Heart left ventricle (tissue), 13 donors: ENCODE measurements at regions not wholly inside any gene's neighbourhood (a gene's known extent, or its start where the extent isn't known, plus 50 kb on each side); places are given as distances from the start of the nearest gene placed in this dataset.

Source experiments
- CTCF ChIP-seq, 12 donors: fragments of 200-600 bp; sonication (generic) in 4 of 12; IDR thresholded peaks; one replicate each; pipeline versions ENCODE4 v1.5.0 to v1.8.0; 2018 to 2022; ENCODE audit warnings: antibody characterized with exemption in 12 of 12, mild to moderate bottlenecking in 5 of 12
- POLR2A ChIP-seq, 2 donors: fragments of 450-650 bp; IDR thresholded peaks; one replicate each; pipeline ENCODE4 v1.6.1; 2017; ENCODE audit warnings: antibody characterized with exemption in 2 of 2, mild to moderate bottlenecking in 2 of 2, moderate library complexity in 2 of 2
- donor health status: ischemic (EF 13 %, LVEDD 7.1; RV severe dilation, severe dysfunction).
- donor health status: DM: no; HTN: yes; CAD: no.
- donor health status: DM: no; HTN: no; CAD: no.
- donor health status: ischemic (EF 25% LVEDD 6.9; RV normal size, moderate dysfunction).
- donor health status: ischemic (EF 25% LVEDD 5.7; RV mildly dilated, moderate dysfunction).
- donor health status: ischemic (EF 35%, LVEDD 5.7; RV mildly dilated, moderate dysfunction).
- donor health status: nonischemic (EF 11% LVEDD 7.7; RV severe dilation, severe dysfunction).
- donor health status: DM: yes; HTN: yes; CAD: no.
- donor health status: PGD.
- donor health status: ischemic (EF 29% LVEDD 5.4; RV normal size, mild dysfunction).
- donor health status: nonischemic (EF 23%, LVEDD 6.1; RV moderate dilation, normal function).

- no peak for TF ChIP-seq CTCF (IDR thresholded peaks at IDR 0.05)
- TF ChIP-seq POLR2A (IDR thresholded peaks at IDR 0.05) = no peak
Observed at GRCh38 chr13:44855860-44856259, 133.4 kb downstream of the NUFIP1 start.
